Adrenal gland (tissue), 5 donors: ENCODE measurements at regions not wholly inside any gene's neighbourhood (a gene's known extent, or its start where the extent isn't known, plus 50 kb on each side); places are given as distances from the start of the nearest gene placed in this dataset.

Experiments used
- CTCF ChIP-seq, 6 experiments: fragments of 450-650 bp in 4 of 6; fragments of 200-600 bp in 2 of 6; sonication (generic) in 1 of 6; IDR thresholded peaks; 1 replicate in 5 of 6; 2 replicates in 1 of 6; pipeline versions ENCODE4 v1.5.1 to v1.8.0; 2016 to 2021; ENCODE audit warnings: antibody characterized with exemption in 6 of 6, mild to moderate bottlenecking in 2 of 6, moderate library complexity in 1 of 6
- POLR2A ChIP-seq, 2 donors: fragments of 450-650 bp; IDR thresholded peaks; one replicate each; pipeline ENCODE4 v1.6.1; 2017; ENCODE audit warnings: antibody characterized with exemption in 2 of 2, mild to moderate bottlenecking in 2 of 2, moderate library complexity in 1 of 2
- donor health status: DM: no; HTN: no; CAD: no.

- TF ChIP-seq CTCF (IDR thresholded peaks at IDR 0.05) (no peak), POLR2A (IDR thresholded peaks at IDR 0.05) (no peak)
These were observed 175.3 kb upstream of the KCTD7 start for GRCh38 chr7:66453340-66453739.
